HG03354 (cell line): ENCODE measurements at regions not wholly inside any gene's neighbourhood (a gene's known extent, or its start where the extent isn't known, plus 50 kb on each side); places are given as distances from the start of the nearest gene placed in this dataset.
"Not testable (repeated sequence)": the region's sequence is repeated elsewhere in the genome, so short reads cannot be mapped to it uniquely, and the experiment has no call there.

Experiments used
- ATAC-seq: cut with Tn5 transposase; IDR thresholded peaks from one replicate; pipeline ENCODE4 v1.9.1; 2021; ENCODE audit warnings: mild to moderate bottlenecking; ENCODE audit not compliant: unreplicated experiment, poor library complexity, severe bottlenecking

- no peak for ATAC-seq
These were observed 769.2 kb downstream of the DIAPH3 start for GRCh38 chr13:59394496-59394895.

GRCh38 chr13:59398127-59398526, 765.6 kb downstream of the DIAPH3 start:
- ATAC-seq, result no peak

- ATAC-seq, result no peak
These were observed 765.1 kb downstream of the DIAPH3 start for GRCh38 chr13:59398661-59399060.

- no peak for ATAC-seq
These were observed 764.2 kb downstream of the DIAPH3 start for GRCh38 chr13:59399513-59399912.

- ATAC-seq, result no peak
These were observed 759.4 kb downstream of the DIAPH3 start for GRCh38 chr13:59404331-59404730.

GRCh38 chr13:59407251-59407650, 756.5 kb downstream of the DIAPH3 start:
- not testable (repeated sequence) for ATAC-seq

GRCh38 chr13:59408738-59409137, 755.0 kb downstream of the DIAPH3 start:
- no peak for ATAC-seq

- no peak for ATAC-seq
These were observed 754.5 kb downstream of the DIAPH3 start for GRCh38 chr13:59409211-59409610.

GRCh38 chr13:59409634-59410200, 754.0 kb downstream of the DIAPH3 start:
- no peak for ATAC-seq

GRCh38 chr13:59413126-59413525, 750.6 kb downstream of the DIAPH3 start:
- ATAC-seq, result peak; percentile 87

GRCh38 chr13:59414006-59414405, 749.7 kb downstream of the DIAPH3 start:
- ATAC-seq, result no peak

- ATAC-seq, result no peak
These were observed 748.2 kb downstream of the DIAPH3 start for GRCh38 chr13:59415498-59415897.

- no peak for ATAC-seq
These were observed 747.2 kb downstream of the DIAPH3 start for GRCh38 chr13:59416561-59416960.

- no peak for ATAC-seq
These were observed 741.1 kb downstream of the DIAPH3 start for GRCh38 chr13:59422646-59423045.

- no peak for ATAC-seq
These were observed 739.9 kb downstream of the DIAPH3 start for GRCh38 chr13:59423708-59424340.

- no peak for ATAC-seq
These were observed 739.1 kb downstream of the DIAPH3 start for GRCh38 chr13:59424661-59425060.

- ATAC-seq, result no peak
These were observed 738.5 kb downstream of the DIAPH3 start for GRCh38 chr13:59425211-59425741.

- no peak for ATAC-seq
These were observed 728.7 kb downstream of the DIAPH3 start for GRCh38 chr13:59435024-59435423.

GRCh38 chr13:59437544-59438301, 726.0 kb downstream of the DIAPH3 start:
- no peak for ATAC-seq

- no peak for ATAC-seq
These were observed 723.8 kb downstream of the DIAPH3 start for GRCh38 chr13:59439776-59440428.
